HFFc6 (cell line): ENCODE measurements at regions not wholly inside any gene's neighbourhood (a gene's known extent, or its start where the extent isn't known, plus 50 kb on each side); places are given as distances from the start of the nearest gene placed in this dataset.

Experiments
- DNase-seq: peaks from one replicate; pipeline ENCODE4 v3.0.0-alpha.2; 2018
- H3K27ac Mint-ChIP-seq: 2 replicates; pipeline ENCODE4 v1.8.0; 2020; ENCODE audit warnings: mild to moderate bottlenecking, mixed read lengths
- H3K27me3 Mint-ChIP-seq: 2 replicates; pipeline ENCODE4 v1.8.0; 2021; ENCODE audit warnings: mild to moderate bottlenecking, moderate library complexity, mixed read lengths; ENCODE audit not compliant: insufficient read depth
- H3K36me3 Mint-ChIP-seq: 2 replicates; pipeline ENCODE4 v1.8.0; 2021; ENCODE audit warnings: low read depth, mixed read lengths
- H3K4me1 Mint-ChIP-seq: 2 replicates; pipeline ENCODE4 v1.8.0; 2020; ENCODE audit warnings: low read depth, mixed read lengths
- H3K4me3 Mint-ChIP-seq: 2 replicates; pipeline ENCODE4 v1.8.0; 2020; ENCODE audit warnings: mild to moderate bottlenecking, moderate library complexity, mixed read lengths
- H3K9me3 Mint-ChIP-seq: 2 replicates; pipeline ENCODE4 v1.8.0; 2020; ENCODE audit warnings: mild to moderate bottlenecking, mixed read lengths
- CTCF ChIP-seq: fragments of 200-600 bp; sonication (generic); IDR thresholded peaks from 2 replicates; pipeline ENCODE4 v1.5.0; 2021; ENCODE audit warnings: antibody characterized with exemption, mild to moderate bottlenecking

DNA sequence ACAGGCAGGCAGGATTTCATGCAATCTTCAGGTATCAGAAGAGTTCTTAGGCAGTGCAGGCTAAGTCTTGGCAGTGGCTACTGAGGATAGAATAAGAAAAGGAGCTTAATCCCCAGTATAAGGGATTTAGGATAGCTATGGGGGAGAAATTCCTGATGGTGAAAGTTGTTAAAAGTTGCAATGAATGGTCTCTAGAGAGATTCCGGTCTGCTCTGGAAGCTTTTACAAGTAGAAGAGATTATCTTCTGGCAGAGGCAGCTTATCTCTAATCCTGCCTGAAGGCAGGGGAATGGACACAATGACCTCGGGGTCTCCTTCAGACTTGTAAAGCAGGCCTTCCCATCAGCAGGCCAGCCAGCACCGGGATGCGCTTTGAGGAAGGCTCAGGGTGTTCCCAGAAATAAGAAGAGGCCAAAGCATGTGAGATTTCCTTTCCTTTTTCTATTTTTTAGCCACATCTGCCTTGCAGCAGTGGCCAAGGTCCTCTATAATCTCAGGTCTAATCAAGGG is 253.9 kb upstream of the KLHL29 start:
- Mint-ChIP-seq H3K36me3 (no peaks in the 10 kb centered on the region; the same call in 1 of the 2 replicates), H3K4me3 (no peak overlapping the region), H3K27me3 (peaks cover 1% of the 10 kb centered on the region; the same call in 1 of the 2 replicates), H3K27ac (no peak overlapping the region), H3K9me3 (peaks cover 31% of the 10 kb centered on the region), H3K4me1 (no peaks in the 10 kb centered on the region)
- DNase-seq: no peak
- TF ChIP-seq CTCF: no peak

DNA sequence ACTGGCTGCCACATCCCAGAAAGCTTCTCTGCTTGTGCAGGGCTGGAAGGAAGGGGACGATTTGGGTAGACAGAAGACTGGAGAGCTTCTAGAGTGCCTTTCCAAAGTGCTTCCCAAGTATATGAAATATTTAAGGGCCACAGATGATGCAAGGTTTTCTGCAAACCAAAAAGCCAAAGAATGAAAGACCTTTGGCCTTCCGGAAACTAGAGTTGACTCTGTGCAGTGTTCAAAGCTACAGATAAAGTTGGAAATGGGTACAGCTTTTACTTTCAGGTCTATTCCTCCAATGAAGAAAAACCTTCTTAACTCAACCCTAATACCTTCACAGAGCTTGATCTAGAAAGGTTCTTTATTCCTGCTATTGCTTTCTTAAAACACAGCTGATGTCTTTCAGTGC is 253.0 kb upstream of the KLHL29 start:
- Mint-ChIP-seq H3K36me3 (no peaks in the 10 kb centered on the region; the same call in 1 of the 2 replicates), H3K27me3 (peaks cover 1% of the 10 kb centered on the region; the same call in 1 of the 2 replicates), H3K4me1 (no peaks in the 10 kb centered on the region), H3K27ac (no peak overlapping the region), H3K9me3 (peaks cover 31% of the 10 kb centered on the region), H3K4me3 (no peak overlapping the region)
- no peak for TF ChIP-seq CTCF
- DNase-seq: no peak

DNA sequence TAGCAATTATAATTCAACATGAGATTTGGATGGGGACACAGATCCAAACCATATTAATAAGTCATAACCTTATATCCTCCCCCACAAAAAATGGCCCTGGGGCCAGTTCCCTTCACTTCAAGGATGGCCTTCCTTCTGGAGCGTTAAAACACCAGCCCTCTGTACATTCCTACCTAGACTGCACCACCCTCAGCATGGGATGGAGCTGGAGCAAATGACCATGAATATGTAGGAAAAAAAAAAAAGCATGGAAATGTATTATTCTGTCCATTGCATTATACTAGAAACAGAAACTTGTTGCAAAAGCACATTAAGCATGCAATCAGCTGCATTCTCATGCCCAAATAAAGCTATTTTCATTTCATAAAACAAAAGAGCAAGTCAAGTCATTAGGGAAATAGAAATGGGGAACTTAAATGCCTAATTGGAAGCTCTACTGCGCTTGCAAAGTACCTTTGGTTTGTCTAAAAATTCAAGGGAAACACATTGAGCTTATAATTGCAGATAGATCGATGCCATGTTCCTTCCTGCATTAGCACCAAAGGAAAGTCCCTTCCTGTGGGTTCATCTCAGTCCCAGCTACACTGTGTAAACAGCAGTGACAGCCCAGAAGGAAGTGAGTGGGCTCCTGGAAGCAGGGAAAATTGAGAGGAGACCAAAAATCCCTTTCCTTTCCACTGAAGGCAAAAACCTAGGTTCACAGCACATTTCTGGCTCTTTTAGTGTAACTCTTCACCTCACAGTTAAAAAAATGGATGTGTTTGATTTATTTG is 252.0 kb upstream of the KLHL29 start:
- no peak overlapping the region for H3K27ac Mint-ChIP-seq
- H3K27me3 Mint-ChIP-seq: peaks cover 1% of the 10 kb centered on the region; the same call in 1 of the 2 replicates
- H3K4me3 Mint-ChIP-seq: no peak overlapping the region
- no peak for TF ChIP-seq CTCF
- no peak for DNase-seq
- H3K9me3 Mint-ChIP-seq: peaks cover 35% of the 10 kb centered on the region
- no peaks in the 10 kb centered on the region; the same call in 1 of the 2 replicates for H3K36me3 Mint-ChIP-seq
- no peaks in the 10 kb centered on the region for H3K4me1 Mint-ChIP-seq

DNA sequence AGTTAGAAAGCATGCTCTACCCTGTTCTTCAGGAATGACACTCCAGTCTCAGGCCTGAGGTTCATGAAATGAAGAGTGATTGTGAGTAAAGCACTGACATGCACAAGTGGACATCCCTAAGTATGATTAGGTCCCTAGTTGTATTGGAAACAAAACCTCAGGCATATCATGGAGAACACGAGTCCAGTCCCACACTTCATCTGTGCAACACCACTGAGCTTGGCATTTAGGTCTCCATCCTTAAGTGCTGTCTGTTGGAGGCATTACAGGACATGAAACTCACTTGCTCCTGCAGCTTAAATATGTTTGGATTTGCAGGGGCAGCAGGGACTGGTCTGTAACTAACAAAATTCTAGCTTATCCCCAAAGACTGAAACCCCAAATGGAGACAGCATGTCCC is 250.3 kb upstream of the KLHL29 start:
- TF ChIP-seq CTCF: no peak
- Mint-ChIP-seq H3K4me3 (no peak overlapping the region), H3K4me1 (no peaks in the 10 kb centered on the region), H3K27me3 (peaks cover 1% of the 10 kb centered on the region; the same call in 1 of the 2 replicates), H3K9me3 (peaks cover 25% of the 10 kb centered on the region), H3K36me3 (no peaks in the 10 kb centered on the region; the same call in 1 of the 2 replicates), H3K27ac (no peak overlapping the region)
- DNase-seq: no peak

GRCh38 chr2:23135481-23136100 is 249.4 kb upstream of the KLHL29 start:
- no peaks in the 10 kb centered on the region for H3K4me1 Mint-ChIP-seq
- H3K36me3 Mint-ChIP-seq: no peaks in the 10 kb centered on the region; the same call in 1 of the 2 replicates
- no peak overlapping the region for H3K27ac Mint-ChIP-seq
- H3K9me3 Mint-ChIP-seq: peaks cover 18% of the 10 kb centered on the region
- H3K27me3 Mint-ChIP-seq: peaks cover 1% of the 10 kb centered on the region; the same call in 1 of the 2 replicates
- no peak for DNase-seq
- H3K4me3 Mint-ChIP-seq: no peak overlapping the region
- TF ChIP-seq CTCF: no peak
